ENCODE measurements at regions not wholly inside any gene's neighbourhood (a gene's known extent, or its start where the extent isn't known, plus 50 kb on each side); places are given as distances from the start of the nearest gene placed in this dataset.

DNA sequence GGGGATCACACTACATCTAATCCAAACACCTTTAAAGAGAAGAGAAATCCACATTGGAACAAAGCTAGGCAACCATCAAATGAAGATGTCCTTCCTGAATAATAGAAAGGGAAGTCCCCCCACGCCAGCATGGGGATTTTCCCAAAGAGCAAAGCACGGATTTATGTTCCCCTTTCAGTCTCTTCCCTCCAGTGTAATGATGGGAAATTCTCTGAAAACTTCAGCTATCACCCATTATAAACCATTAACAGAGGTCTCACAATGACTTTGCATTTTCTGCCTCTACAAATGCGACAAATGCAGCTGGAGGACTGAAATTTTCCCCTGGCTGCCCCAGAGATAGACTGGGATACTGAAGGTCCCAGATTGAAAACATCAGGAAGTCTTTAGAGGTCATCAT, 368.7 kb downstream of the EFNA5 start:
- H3K4me1 ChIP-seq (ENCODE audit: control insufficient read depth, insufficient read depth, low read length), result no peaks in the 10 kb centered on the region
- ChIA-PET CTCF (no interaction called here), POLR2A (no interaction called here)
- no peaks in the 10 kb centered on the region for H3K9me3 ChIP-seq (ENCODE audit: control insufficient read depth, insufficient read depth, low read depth, low read length)
- no peak overlapping the region for H3K4me3 ChIP-seq (ENCODE audit: low read depth, low read length)
- TF ChIP-seq ZXDB (tag by site-specific recombination; IDR thresholded peaks at IDR 0.05) (no peak), ZNF426 (tag by site-specific recombination; IDR thresholded peaks at IDR 0.05) (no peak), HOXD13 (CRISPR knock-in tag; IDR thresholded peaks at IDR 0.05; ENCODE audit: borderline replicate concordance) (no peak), ZNF629 (tag by site-specific recombination; IDR thresholded peaks at IDR 0.05) (no peak), SCRT2 (tag by site-specific recombination; IDR thresholded peaks at IDR 0.05) (no peak), ZBTB11 (tag by site-specific recombination; conservative IDR thresholded peaks at IDR 0.05; ENCODE audit: low read depth) (no peak), ZNF623 (tag by site-specific recombination; IDR thresholded peaks at IDR 0.05) (no peak), TCF7L2 (IDR thresholded peaks at IDR 0.05; ENCODE audit: borderline replicate concordance, low read depth, low read length) (no peak), ZNF664 (tag by site-specific recombination; IDR thresholded peaks at IDR 0.05) (no peak), GFI1B (tag by site-specific recombination; IDR thresholded peaks at IDR 0.05) (no peak), ZNF501 (tag by site-specific recombination; IDR thresholded peaks at IDR 0.05) (no peak)
- no peaks in the 10 kb centered on the region for H3K36me3 ChIP-seq (ENCODE audit: control insufficient read depth in 2 of 2, insufficient read depth in 1 of 2, low read length in 2 of 2)
- no peak overlapping the region for H3K27ac ChIP-seq (ENCODE audit: extremely low read depth, low read depth, low read length)

- Histone ChIP-seq H3K27ac (ENCODE audit: extremely low read depth, low read depth, low read length) (no peak overlapping the region), H3K4me1 (ENCODE audit: control insufficient read depth, insufficient read depth, low read length) (no peaks in the 10 kb centered on the region), H3K36me3 (ENCODE audit: control insufficient read depth in 2 of 2, insufficient read depth in 1 of 2, low read length in 2 of 2) (no peaks in the 10 kb centered on the region), H3K4me3 (ENCODE audit: low read depth, low read length) (no peak overlapping the region), H3K9me3 (ENCODE audit: control insufficient read depth, insufficient read depth, low read depth, low read length) (no peaks in the 10 kb centered on the region)
- ChIA-PET CTCF (no interaction called here), POLR2A (no interaction called here)
- TF ChIP-seq ZSCAN4 (tag by site-specific recombination; IDR thresholded peaks at IDR 0.05), result no peak
- TF ChIP-seq ZNF426 (tag by site-specific recombination; IDR thresholded peaks at IDR 0.05), result no peak
- no peak for TF ChIP-seq ZNF792 (tag by site-specific recombination; IDR thresholded peaks at IDR 0.05)
- no peak for TF ChIP-seq ZNF777 (tag by site-specific recombination; IDR thresholded peaks at IDR 0.05; ENCODE audit: borderline replicate concordance)
- TF ChIP-seq ZBTB21 (tag by site-specific recombination; IDR thresholded peaks at IDR 0.05), result no peak
- no peak for TF ChIP-seq REPIN1 (tag by site-specific recombination; IDR thresholded peaks at IDR 0.05; ENCODE audit: low read depth)
- TF ChIP-seq SP7 (tag by site-specific recombination; IDR thresholded peaks at IDR 0.05), result no peak
- no peak for TF ChIP-seq ZNF404 (tag by site-specific recombination; IDR thresholded peaks at IDR 0.05)
- TF ChIP-seq HOXC10 (CRISPR knock-in tag; IDR thresholded peaks at IDR 0.05), result no peak
- TF ChIP-seq ZNF529 (tag by site-specific recombination; IDR thresholded peaks at IDR 0.05; ENCODE audit: insufficient replicate concordance), result no peak
- no peak for TF ChIP-seq TSHZ1 (tag by site-specific recombination; IDR thresholded peaks at IDR 0.05; ENCODE audit: borderline replicate concordance)
- TF ChIP-seq ZNF449 (tag by site-specific recombination; IDR thresholded peaks at IDR 0.05), result no peak
- TF ChIP-seq ZNF157 (tag by site-specific recombination; IDR thresholded peaks at IDR 0.05), result no peak
- no peak for TF ChIP-seq ZNF292 (tag by site-specific recombination; IDR thresholded peaks at IDR 0.05; ENCODE audit: borderline replicate concordance, low read depth)
- no peak for TF ChIP-seq ZBTB8A (tag by site-specific recombination; IDR thresholded peaks at IDR 0.05)
- no peak for TF ChIP-seq ZNF660 (tag by site-specific recombination; IDR thresholded peaks at IDR 0.05)
- no peak for TF ChIP-seq ZNF214 (tag by site-specific recombination; IDR thresholded peaks at IDR 0.05; ENCODE audit: borderline replicate concordance)
- no peak for TF ChIP-seq YY2 (tag by site-specific recombination; IDR thresholded peaks at IDR 0.05)
These were observed 369.9 kb downstream of the EFNA5 start for GRCh38 chr5:107300721-107301327.

All from HEK293 (cell line).